Activated naive CD8-positive, alpha-beta T cell treated with anti-CD3 and anti-CD28 coated beads, Interleukin-2, amount 10 ng/mL, durations not matched to agents 7 days and 5 days (primary cell): ENCODE measurements at regions not wholly inside any gene's neighbourhood (a gene's known extent, or its start where the extent isn't known, plus 50 kb on each side); places are given as distances from the start of the nearest gene placed in this dataset.
"Not testable (repeated sequence)": the region's sequence is repeated elsewhere in the genome, so short reads cannot be mapped to it uniquely, and the experiment has no call there.

Source experiments
- ATAC-seq: fragments of 150-1000 bp; cut with Tn5 transposase; one replicate; pipeline ENCODE4 v1.10.0; 2021; ENCODE audit warnings: low read depth, moderate library complexity
- POLR2A ChIA-PET: fragments of 350-600 bp; sonication (Branson Sonifier 250); formaldehyde crosslinking; loops from one replicate; lab custom pipeline; 2021; ENCODE audit warnings: antibody characterized with exemption; lab: Charles Lee
- DNase-seq: peaks from one replicate; pipeline ENCODE4 v3.0.0; 2021
- H3K27ac Mint-ChIP-seq: one replicate; pipeline ENCODE4 v1.8.0; 2022; ENCODE audit warnings: mild to moderate bottlenecking, mixed read lengths
- H3K27me3 Mint-ChIP-seq: one replicate; pipeline ENCODE4 v1.8.0; 2022; ENCODE audit warnings: mild to moderate bottlenecking, moderate library complexity, mixed read lengths
- H3K36me3 Mint-ChIP-seq: one replicate; pipeline ENCODE4 v1.8.0; 2021; ENCODE audit warnings: mild to moderate bottlenecking, mixed read lengths
- H3K4me1 Mint-ChIP-seq: one replicate; pipeline ENCODE4 v1.8.0; 2021; ENCODE audit warnings: mixed read lengths
- H3K4me3 Mint-ChIP-seq: one replicate; pipeline ENCODE4 v1.8.0; 2022; ENCODE audit warnings: mild to moderate bottlenecking, moderate library complexity, mixed read lengths
- H3K9me3 Mint-ChIP-seq: one replicate; pipeline ENCODE4 v1.8.0; 2021; ENCODE audit warnings: mixed read lengths

DNA sequence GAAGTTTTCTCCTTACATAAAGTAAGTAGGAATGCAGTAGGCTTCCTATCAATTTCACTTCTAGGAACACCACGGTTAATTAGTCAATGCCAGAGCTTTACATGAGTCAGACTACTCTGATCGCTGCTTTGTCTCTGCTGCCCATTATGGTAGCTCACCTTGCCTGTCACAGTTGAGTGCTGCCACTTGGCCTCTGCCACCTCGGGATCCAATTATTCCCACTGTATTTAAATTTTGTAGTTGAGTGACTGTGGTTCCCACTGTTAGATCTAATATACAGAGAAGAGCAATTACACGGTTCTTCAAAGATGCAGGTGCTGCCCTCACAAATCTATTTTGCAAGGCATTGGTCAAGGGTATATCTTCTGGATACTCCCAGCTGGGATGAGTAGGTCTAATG is 92.5 kb upstream of the CABCOCO1 start:
- H3K4me3 Mint-ChIP-seq, ATAC-seq: not testable (repeated sequence)
- POLR2A ChIA-PET = interaction anchor here (0.6 kb wide), 1 partner anchor 380 kb away, joined by 4 read pairs; no protein-coding TSS in a partner anchor

DNA sequence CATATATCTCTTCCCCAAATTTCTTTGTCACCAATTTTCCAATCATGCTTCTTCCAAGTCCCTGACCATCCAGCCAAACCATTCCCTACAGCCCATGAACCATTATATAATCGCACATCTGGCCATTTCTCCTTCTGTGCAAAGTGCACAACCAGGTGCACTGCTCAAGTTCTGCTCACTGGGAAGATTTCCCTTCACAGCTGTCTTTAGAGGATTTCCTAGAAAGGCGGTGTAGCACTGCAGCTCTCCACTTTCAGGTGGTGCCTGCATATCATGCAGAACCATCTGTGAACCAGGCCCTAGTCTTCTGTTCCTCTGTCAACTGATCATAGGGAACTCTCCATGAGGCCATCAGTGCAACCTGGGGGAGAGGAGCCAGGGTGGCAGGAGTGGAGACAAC is 95.0 kb upstream of the CABCOCO1 start:
- H3K4me1 Mint-ChIP-seq = no peaks in the 10 kb centered on the region

More for the DNA sequence above, 92.5 kb upstream of the CABCOCO1 start:
- not testable (repeated sequence) for H3K4me1 Mint-ChIP-seq, H3K27me3 Mint-ChIP-seq, H3K9me3 Mint-ChIP-seq, H3K36me3 Mint-ChIP-seq, DNase-seq, H3K27ac Mint-ChIP-seq

DNA sequence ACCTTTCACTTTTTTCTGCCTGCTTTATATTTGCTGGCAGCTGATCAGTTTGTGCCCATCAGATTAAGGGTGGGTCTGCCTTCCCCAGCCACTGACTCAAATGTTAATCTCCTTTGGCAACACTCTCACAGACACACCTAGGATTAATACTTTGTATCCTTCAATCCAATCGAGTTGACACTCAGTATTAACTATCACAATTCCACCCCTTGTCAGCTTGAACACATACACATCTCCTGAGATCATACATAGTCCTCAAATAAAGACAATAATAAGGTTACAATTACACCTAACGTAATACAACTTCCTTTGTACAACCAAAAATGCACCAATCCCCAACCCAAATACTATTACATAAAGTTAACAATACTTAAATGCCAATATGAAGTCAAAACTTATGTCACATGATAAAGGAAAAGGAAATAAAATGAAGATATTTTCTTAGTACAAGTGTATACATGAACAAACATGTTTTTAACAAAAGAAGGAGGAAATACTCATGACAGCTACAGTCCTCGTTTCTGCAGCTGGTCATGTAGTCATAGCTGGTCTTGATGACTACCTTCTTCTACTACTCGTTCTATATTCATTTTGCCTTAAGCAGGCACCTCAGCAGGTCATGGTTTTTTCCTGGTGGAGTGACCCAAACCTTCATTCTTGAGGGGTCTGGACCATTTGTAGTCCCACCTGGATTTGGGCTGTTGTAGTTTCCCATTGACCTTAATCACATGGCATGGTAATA is 96.7 kb upstream of the CABCOCO1 start:
- H3K9me3 Mint-ChIP-seq = peaks cover 7% of the 10 kb centered on the region
- H3K4me1 Mint-ChIP-seq = no peaks in the 10 kb centered on the region
- no peak overlapping the region for H3K27ac Mint-ChIP-seq
- H3K27me3 Mint-ChIP-seq = peaks cover 3% of the 10 kb centered on the region
- H3K36me3 Mint-ChIP-seq = no peaks in the 10 kb centered on the region
- ATAC-seq = no peak
- no peak for DNase-seq
- POLR2A ChIA-PET = no interaction called here
- no peak overlapping the region for H3K4me3 Mint-ChIP-seq

More for the DNA sequence above, 95.0 kb upstream of the CABCOCO1 start:
- H3K27ac Mint-ChIP-seq = no peak overlapping the region
- no peak for ATAC-seq
- no peak overlapping the region for H3K4me3 Mint-ChIP-seq
- no peaks in the 10 kb centered on the region for H3K36me3 Mint-ChIP-seq
- H3K9me3 Mint-ChIP-seq = peaks cover 7% of the 10 kb centered on the region
- no peak for DNase-seq
- POLR2A ChIA-PET = no interaction called here
- peaks cover 3% of the 10 kb centered on the region for H3K27me3 Mint-ChIP-seq

DNA sequence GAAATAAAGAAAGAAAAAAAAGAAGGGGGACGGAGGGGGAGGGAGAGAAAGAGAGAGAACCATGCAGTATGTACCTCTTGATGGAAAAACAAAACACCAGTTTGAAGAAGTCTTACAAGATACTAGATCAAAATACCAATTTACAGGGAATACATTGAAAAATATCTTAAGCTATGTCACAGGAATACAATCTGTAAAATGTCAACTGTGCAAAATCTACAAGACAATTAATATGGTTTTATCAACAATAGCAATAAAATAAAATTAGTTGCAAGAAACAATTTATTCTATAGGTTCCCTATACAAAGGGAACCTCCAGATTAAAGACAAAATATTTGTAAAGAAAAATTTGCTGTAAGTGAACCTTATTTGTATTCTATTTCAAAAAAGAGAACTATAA is 98.3 kb upstream of the CABCOCO1 start:
- ATAC-seq (no peak), DNase-seq (no peak)
- Mint-ChIP-seq H3K4me1 (no peaks in the 10 kb centered on the region), H3K36me3 (no peaks in the 10 kb centered on the region), H3K27ac (no peak overlapping the region), H3K9me3 (peaks cover 3% of the 10 kb centered on the region), H3K27me3 (peaks cover 3% of the 10 kb centered on the region), H3K4me3 (no peak overlapping the region)
- POLR2A ChIA-PET = no interaction called here

DNA sequence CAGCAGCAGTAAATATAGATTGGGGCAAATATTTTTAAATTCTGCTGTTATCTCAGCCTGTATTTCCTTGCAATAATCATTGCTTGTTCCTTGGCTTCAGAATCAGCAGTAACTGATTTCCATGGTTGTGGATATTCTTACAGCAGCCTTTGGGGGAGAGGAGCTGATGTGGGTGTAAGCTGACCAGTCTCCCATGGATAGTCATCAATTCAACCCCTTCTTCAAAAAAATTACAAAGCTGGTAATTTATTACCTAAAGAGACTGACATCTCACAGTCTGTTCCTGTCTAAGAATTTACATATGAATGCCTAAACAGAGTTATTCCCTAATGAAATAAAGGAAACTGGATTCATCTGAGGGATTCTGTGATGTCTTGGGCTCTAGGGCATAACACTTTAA is 103.1 kb upstream of the CABCOCO1 start:
- H3K27ac Mint-ChIP-seq = no peak overlapping the region
- no peak overlapping the region for H3K4me3 Mint-ChIP-seq
- no peaks in the 10 kb centered on the region for H3K9me3 Mint-ChIP-seq
- H3K36me3 Mint-ChIP-seq = no peaks in the 10 kb centered on the region
- POLR2A ChIA-PET = no interaction called here
- peaks cover 3% of the 10 kb centered on the region for H3K27me3 Mint-ChIP-seq
- DNase-seq = no peak
- ATAC-seq = no peak
- H3K4me1 Mint-ChIP-seq = no peaks in the 10 kb centered on the region

DNA sequence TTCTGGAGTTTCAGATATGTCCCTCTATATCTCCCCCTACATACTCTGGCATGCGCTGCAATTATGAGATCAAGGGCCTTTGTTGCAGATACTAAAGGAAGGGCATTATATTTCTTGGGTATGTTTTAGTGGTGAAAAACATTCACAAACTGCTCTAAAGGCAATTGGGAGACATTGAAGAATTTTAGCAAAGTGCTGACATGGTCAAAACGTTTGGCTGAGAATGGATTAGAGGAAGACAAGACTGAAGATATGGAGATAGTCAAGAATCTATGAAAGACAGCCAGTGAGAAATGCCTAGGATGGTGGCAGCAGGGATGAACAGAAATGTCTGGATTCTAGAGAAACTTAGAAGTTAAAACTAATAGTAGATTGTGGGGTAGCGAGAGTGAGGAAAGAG is 104.5 kb upstream of the CABCOCO1 start:
- ATAC-seq (no peak), DNase-seq (no peak)
- Mint-ChIP-seq H3K27ac (no peak overlapping the region), H3K9me3 (no peaks in the 10 kb centered on the region), H3K4me1 (no peaks in the 10 kb centered on the region), H3K36me3 (no peaks in the 10 kb centered on the region), H3K27me3 (no peaks in the 10 kb centered on the region), H3K4me3 (no peak overlapping the region)
- POLR2A ChIA-PET = no interaction called here

DNA sequence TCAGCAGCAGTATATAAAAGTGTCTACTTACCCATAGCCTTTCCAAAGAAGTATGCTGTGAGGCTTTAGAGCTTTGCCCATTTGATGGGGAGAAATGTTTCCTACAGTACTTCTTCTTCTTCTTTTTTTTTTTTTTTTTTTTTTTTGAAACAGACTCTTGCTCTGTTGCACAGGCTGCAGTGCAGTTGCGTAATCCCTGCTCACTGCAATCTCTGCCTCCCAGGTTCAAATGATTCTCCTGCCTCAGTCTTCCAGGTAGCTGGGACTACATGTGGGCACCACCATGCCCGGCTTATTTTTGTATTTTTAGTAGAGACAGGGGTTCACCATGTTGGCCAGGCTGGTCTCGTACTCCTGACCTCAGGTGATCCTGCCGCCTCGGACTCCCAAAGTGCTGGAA is 101.7 kb upstream of the TMEM26 start:
- POLR2A ChIA-PET = no interaction called here
- Mint-ChIP-seq H3K4me3 (no peak overlapping the region), H3K4me1 (no peaks in the 10 kb centered on the region), H3K27ac (no peak overlapping the region), H3K27me3 (no peaks in the 10 kb centered on the region), H3K9me3 (no peaks in the 10 kb centered on the region), H3K36me3 (no peaks in the 10 kb centered on the region)
- DNase-seq = no peak
- no peak for ATAC-seq

DNA sequence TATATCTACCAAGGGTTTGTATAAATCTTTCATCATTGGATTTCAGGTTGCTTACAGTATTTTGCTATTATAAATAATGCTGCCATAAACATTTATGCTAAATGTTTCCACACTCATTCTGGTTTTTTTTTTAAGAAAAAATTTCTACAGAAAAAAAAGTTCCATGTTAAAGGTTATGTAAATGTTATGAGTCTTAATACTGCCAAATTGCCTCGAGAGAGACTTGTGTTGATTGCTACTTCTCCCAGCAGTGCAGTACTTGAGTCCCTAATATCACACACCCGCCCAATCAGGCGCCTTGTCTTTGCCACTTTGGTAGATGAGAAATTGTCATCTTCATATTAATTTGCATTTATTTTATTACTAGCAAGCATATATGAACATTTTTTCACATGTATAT is 96.7 kb upstream of the TMEM26 start:
- no peaks in the 10 kb centered on the region for H3K9me3 Mint-ChIP-seq
- no peak overlapping the region for H3K4me3 Mint-ChIP-seq
- H3K4me1 Mint-ChIP-seq = no peaks in the 10 kb centered on the region
- POLR2A ChIA-PET = no interaction called here
- DNase-seq (no peak), ATAC-seq (no peak)
- H3K27me3 Mint-ChIP-seq = no peaks in the 10 kb centered on the region
- H3K27ac Mint-ChIP-seq = no peak overlapping the region
- H3K36me3 Mint-ChIP-seq = no peaks in the 10 kb centered on the region

DNA sequence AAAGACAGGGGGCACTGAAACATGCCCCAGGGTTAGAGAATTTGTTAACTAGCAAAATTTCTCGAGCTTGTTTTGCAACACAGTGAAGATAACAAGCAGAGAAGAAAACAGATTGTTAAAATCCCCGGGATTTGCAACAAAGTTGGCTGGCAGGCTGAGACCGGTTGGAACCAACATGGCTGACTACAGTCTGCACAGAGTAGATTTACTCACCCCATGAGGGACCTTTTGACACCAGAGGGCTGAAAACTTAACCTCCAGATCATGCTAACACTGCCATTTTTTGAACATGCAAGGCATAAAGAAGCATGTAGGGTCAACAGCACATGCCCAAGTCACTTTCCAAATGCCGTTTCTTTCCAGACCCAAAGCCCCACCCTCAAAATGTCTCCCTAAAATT is 95.2 kb upstream of the TMEM26 start:
- no peaks in the 10 kb centered on the region for H3K27me3 Mint-ChIP-seq
- ATAC-seq = no peak
- DNase-seq = no peak
- H3K4me3 Mint-ChIP-seq = no peak overlapping the region
- no peaks in the 10 kb centered on the region for H3K36me3 Mint-ChIP-seq
- POLR2A ChIA-PET = no interaction called here
- peaks cover 2% of the 10 kb centered on the region for H3K4me1 Mint-ChIP-seq
- no peak overlapping the region for H3K27ac Mint-ChIP-seq
- H3K9me3 Mint-ChIP-seq = no peaks in the 10 kb centered on the region

DNA sequence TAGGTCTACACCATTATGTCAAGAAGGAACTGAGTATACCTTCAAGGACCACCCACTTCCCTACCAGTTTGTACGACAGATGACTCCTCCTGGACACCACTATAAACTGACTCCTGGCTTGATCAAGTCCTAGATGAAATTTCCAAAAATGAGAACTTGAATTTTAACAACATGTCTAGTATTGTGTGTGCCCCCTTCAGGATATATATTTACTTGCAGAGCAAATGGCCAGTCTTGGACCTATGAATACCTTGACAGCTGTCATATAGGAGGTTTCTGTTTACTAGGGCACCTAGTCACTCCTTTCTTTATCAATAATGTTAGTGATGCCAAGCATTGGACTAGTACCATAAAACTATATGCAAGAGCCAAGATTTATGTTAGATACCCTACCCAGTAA is 94.1 kb upstream of the TMEM26 start:
- no peaks in the 10 kb centered on the region for H3K9me3 Mint-ChIP-seq
- ATAC-seq (no peak), DNase-seq (no peak)
- H3K4me1 Mint-ChIP-seq = peaks cover 2% of the 10 kb centered on the region
- no peaks in the 10 kb centered on the region for H3K36me3 Mint-ChIP-seq
- H3K27ac Mint-ChIP-seq = no peak overlapping the region
- H3K4me3 Mint-ChIP-seq = no peak overlapping the region
- no peaks in the 10 kb centered on the region for H3K27me3 Mint-ChIP-seq
- POLR2A ChIA-PET = no interaction called here

DNA sequence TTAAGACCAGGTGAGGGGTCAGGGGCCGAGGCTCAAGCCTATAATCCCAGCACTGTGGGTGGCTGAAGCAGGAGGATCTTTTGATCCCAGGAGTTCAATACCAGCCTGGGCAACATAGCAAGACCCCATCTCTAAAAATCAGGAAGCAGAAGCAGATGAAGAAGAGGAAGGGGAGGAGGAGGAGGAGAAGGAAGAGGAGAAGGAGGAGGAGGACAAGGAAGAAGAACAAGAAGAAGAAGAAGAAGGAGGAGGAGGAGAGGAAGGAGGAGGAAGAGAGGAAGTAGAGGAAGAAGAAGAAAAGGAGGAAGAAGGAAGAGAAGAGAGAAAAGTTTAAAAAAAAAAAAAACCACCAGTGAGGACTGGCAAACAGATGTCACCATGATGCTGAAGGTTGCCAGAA is 92.0 kb upstream of the TMEM26 start:
- DNase-seq (no peak), ATAC-seq (no peak)
- H3K9me3 Mint-ChIP-seq = no peaks in the 10 kb centered on the region
- POLR2A ChIA-PET = no interaction called here
- H3K27me3 Mint-ChIP-seq = peaks cover 4% of the 10 kb centered on the region
- no peak overlapping the region for H3K4me3 Mint-ChIP-seq
- H3K27ac Mint-ChIP-seq = no peak overlapping the region
- peaks cover 2% of the 10 kb centered on the region for H3K4me1 Mint-ChIP-seq
- H3K36me3 Mint-ChIP-seq = no peaks in the 10 kb centered on the region

DNA sequence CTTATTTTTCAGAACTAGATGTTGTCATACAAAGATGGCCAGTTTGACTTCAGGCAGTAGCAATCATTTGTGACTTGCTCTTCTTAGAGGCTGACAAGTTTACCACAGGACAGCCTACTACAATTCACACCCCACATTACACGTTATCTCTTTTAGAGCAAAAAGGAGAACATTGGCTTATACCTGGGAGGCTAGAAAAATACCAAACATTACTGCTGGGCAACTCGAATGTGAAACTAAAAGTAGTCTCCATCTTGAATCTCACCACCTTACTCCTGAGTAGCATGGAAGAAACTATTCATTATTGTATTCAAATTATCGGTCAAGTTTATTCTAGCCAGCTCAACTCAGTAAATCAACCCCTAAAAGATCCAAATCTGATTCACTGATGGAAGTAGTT is 90.7 kb upstream of the TMEM26 start:
- no peak overlapping the region for H3K4me3 Mint-ChIP-seq
- no peak overlapping the region for H3K27ac Mint-ChIP-seq
- H3K9me3 Mint-ChIP-seq = no peaks in the 10 kb centered on the region
- ATAC-seq (no peak), DNase-seq (no peak)
- POLR2A ChIA-PET = no interaction called here
- no peaks in the 10 kb centered on the region for H3K36me3 Mint-ChIP-seq
- H3K4me1 Mint-ChIP-seq = peaks cover 2% of the 10 kb centered on the region
- H3K27me3 Mint-ChIP-seq = peaks cover 4% of the 10 kb centered on the region

DNA sequence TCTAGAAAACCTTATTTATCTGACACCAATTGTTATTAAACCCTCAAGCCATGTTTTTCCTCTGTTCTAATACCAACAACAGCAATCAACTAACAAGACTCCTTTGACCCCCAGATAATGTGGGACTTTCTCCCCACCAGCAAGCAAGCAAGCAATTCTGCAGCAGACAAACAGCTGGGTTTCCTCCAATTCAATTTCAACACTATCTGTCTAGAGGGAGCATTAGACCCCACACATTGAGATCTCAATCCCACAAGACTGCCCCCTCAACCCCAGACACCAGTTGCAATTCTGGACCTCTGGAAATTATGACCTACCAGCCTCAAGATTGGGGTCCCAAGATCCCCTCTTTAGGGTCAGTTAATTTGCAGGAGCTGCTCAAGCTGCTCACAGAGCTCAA is 89.4 kb upstream of the TMEM26 start:
- POLR2A ChIA-PET = no interaction called here
- H3K27me3 Mint-ChIP-seq = peaks cover 4% of the 10 kb centered on the region
- ATAC-seq = no peak

DNA sequence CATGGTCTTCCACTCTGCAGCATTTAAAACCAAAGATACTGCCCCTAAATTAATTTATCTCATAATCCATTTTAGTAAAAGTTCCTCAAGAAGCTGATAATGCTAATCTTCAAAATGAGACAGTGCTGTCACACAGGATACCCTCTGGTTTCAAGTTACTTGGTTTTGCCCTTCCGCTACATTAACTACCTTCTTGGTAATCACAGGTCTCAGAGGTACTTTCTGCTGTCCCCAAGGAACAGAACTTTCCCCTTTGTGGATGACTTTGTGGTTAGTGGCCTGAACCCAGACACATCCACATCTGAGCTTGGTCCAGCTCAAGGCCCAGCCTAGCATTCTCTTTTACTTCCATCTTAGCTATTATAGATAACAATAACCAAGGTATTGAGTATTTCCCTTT is 88.8 kb upstream of the TMEM26 start:
- ATAC-seq (no peak), DNase-seq (no peak)
- Mint-ChIP-seq H3K4me1 (peaks cover 2% of the 10 kb centered on the region), H3K9me3 (no peaks in the 10 kb centered on the region), H3K4me3 (no peak overlapping the region), H3K27me3 (peaks cover 4% of the 10 kb centered on the region), H3K36me3 (no peaks in the 10 kb centered on the region), H3K27ac (no peak overlapping the region)
- POLR2A ChIA-PET = no interaction called here

More for the DNA sequence above, 89.4 kb upstream of the TMEM26 start:
- Mint-ChIP-seq H3K36me3 (no peaks in the 10 kb centered on the region), H3K4me3 (no peak overlapping the region), H3K9me3 (no peaks in the 10 kb centered on the region), H3K27ac (no peak overlapping the region), H3K4me1 (peaks cover 2% of the 10 kb centered on the region)
- no peak for DNase-seq
